H9 (cell line): ENCODE measurements at regions not wholly inside any gene's neighbourhood (a gene's known extent, or its start where the extent isn't known, plus 50 kb on each side); places are given as distances from the start of the nearest gene placed in this dataset.

ENCODE experiments used
- DNase-seq: peaks from one replicate; pipeline ENCODE4 v3.0.0-alpha.2; 2017
- H2AFZ ChIP-seq: one replicate; pipeline ENCODE4 v1.6.1; 2013; ENCODE audit warnings: mild to moderate bottlenecking, low read length, control low read depth, moderate library complexity
- H2AK5ac ChIP-seq: 2 replicates; pipeline ENCODE4 v1.6.1; 2013; ENCODE audit warnings: low read length, control low read depth, mixed read lengths; ENCODE audit not compliant: insufficient read length
- H2BK120ac ChIP-seq: one replicate; pipeline ENCODE4 v1.6.1; 2013; ENCODE audit warnings: low read depth, mild to moderate bottlenecking, low read length, control low read depth, inconsistent platforms; ENCODE audit not compliant: poor library complexity, severe bottlenecking
- H2BK12ac ChIP-seq: 2 replicates; pipeline ENCODE4 v1.6.1; 2013; ENCODE audit warnings: low read length, control low read depth, mixed read lengths, low read depth; ENCODE audit not compliant: insufficient read length
- H2BK15ac ChIP-seq: 2 replicates; pipeline ENCODE4 v1.6.1; 2013; ENCODE audit warnings: low read depth, low read length, control low read depth
- H2BK20ac ChIP-seq: one replicate; pipeline ENCODE4 v1.6.1; 2013; ENCODE audit warnings: low read depth, mild to moderate bottlenecking, low read length, control low read depth, inconsistent platforms; ENCODE audit not compliant: poor library complexity, severe bottlenecking
- H2BK5ac ChIP-seq: 2 replicates; pipeline ENCODE4 v1.6.1; 2013; ENCODE audit warnings: low read length, control low read depth, mixed read lengths; ENCODE audit not compliant: insufficient read length
- H3K14ac ChIP-seq: 2 replicates; pipeline ENCODE4 v1.6.1; 2013; ENCODE audit warnings: low read length, control low read depth; ENCODE audit not compliant: insufficient read depth
- H3K18ac ChIP-seq: 2 replicates; pipeline ENCODE4 v1.6.1; 2013; ENCODE audit warnings: low read depth, mild to moderate bottlenecking, mixed read lengths, low read length, control low read depth; ENCODE audit not compliant: insufficient read length
- H3K23ac ChIP-seq: 2 replicates; pipeline ENCODE4 v1.6.1; 2013; ENCODE audit warnings: low read length, control low read depth, mixed read lengths, low read depth; ENCODE audit not compliant: insufficient read length
- H3K23me2 ChIP-seq: 2 replicates; pipeline ENCODE4 v1.6.1; 2013; ENCODE audit warnings: low read depth, mild to moderate bottlenecking, mixed read lengths, low read length, control low read depth; ENCODE audit not compliant: insufficient read length, poor library complexity, severe bottlenecking
- H3K27ac ChIP-seq: 2 replicates; pipeline ENCODE4 v1.5.1; 2013; ENCODE audit warnings: low read length, control low read depth, mixed read lengths, low read depth; ENCODE audit not compliant: insufficient read length
- H3K27me3 ChIP-seq: 2 replicates; pipeline ENCODE4 v1.6.1; 2013; ENCODE audit warnings: low read length, control low read depth, inconsistent platforms; ENCODE audit not compliant: insufficient read depth
- H3K4ac ChIP-seq: 2 replicates; pipeline ENCODE4 v1.6.1; 2013; ENCODE audit warnings: low read depth, mild to moderate bottlenecking, control low read depth, inconsistent platforms, low read length, moderate library complexity
- H3K4me1 ChIP-seq: 2 replicates; pipeline ENCODE4 v1.6.1; 2013; ENCODE audit warnings: low read length, control low read depth, inconsistent platforms; ENCODE audit not compliant: insufficient read depth
- H3K4me2 ChIP-seq: 2 replicates; pipeline ENCODE4 v1.6.1; 2013; ENCODE audit warnings: low read length, control low read depth, mixed read lengths; ENCODE audit not compliant: insufficient read length, insufficient read depth
- H3K56ac ChIP-seq: 2 replicates; pipeline ENCODE4 v1.6.1; 2013; ENCODE audit warnings: low read depth, mild to moderate bottlenecking, mixed read lengths, low read length, control low read depth; ENCODE audit not compliant: insufficient read length
- H3K79me1 ChIP-seq: 2 replicates; pipeline ENCODE4 v1.6.1; 2013; ENCODE audit warnings: low read depth, mild to moderate bottlenecking, moderate library complexity, low read length, control low read depth, inconsistent platforms; ENCODE audit not compliant: insufficient read depth, poor library complexity, severe bottlenecking
- H3K79me2 ChIP-seq: 2 replicates; pipeline ENCODE4 v1.6.1; 2013; ENCODE audit warnings: low read length, control low read depth, inconsistent platforms; ENCODE audit not compliant: insufficient read depth
- H3K9ac ChIP-seq: 2 replicates; pipeline ENCODE4 v1.6.1; 2013; ENCODE audit warnings: low read length, control low read depth, mixed read lengths; ENCODE audit not compliant: insufficient read length; ENCODE audit errors: extremely low read depth
- H3K9me3 ChIP-seq: one replicate; pipeline ENCODE4 v1.6.1; 2013; ENCODE audit warnings: low read depth, low read length, inconsistent platforms; ENCODE audit not compliant: control insufficient read depth
- H3T11ph ChIP-seq: one replicate; pipeline ENCODE4 v1.6.1; 2013; ENCODE audit warnings: mild to moderate bottlenecking, low read length, control low read depth, inconsistent platforms
- H4K20me1 ChIP-seq: one replicate; pipeline ENCODE4 v1.6.1; 2013; ENCODE audit not compliant: control insufficient read depth, insufficient read length, insufficient read depth
- H4K5ac ChIP-seq: 2 replicates; pipeline ENCODE4 v1.6.1; 2013; ENCODE audit warnings: low read depth, mild to moderate bottlenecking, mixed read lengths, low read length, control low read depth; ENCODE audit not compliant: insufficient read length
- H4K8ac ChIP-seq: replicated peaks from 2 replicates; pipeline ENCODE4 v1.6.1; 2013; ENCODE audit warnings: low read length, control low read depth, mixed read lengths, low read depth; ENCODE audit not compliant: insufficient read length
- H4K91ac ChIP-seq: 2 replicates; pipeline ENCODE4 v1.6.1; 2013; ENCODE audit warnings: low read depth, mild to moderate bottlenecking, moderate library complexity, mixed read lengths, low read length, control low read depth; ENCODE audit not compliant: insufficient read length
- H3K27ac Mint-ChIP-seq, 3 experiments: 2 replicates in 2 of 3; 3 replicates in 1 of 3; pipeline ENCODE4 v1.8.0; 2020 to 2021; ENCODE audit warnings: mixed read lengths in 3 of 3, mild to moderate bottlenecking in 1 of 3, moderate library complexity in 1 of 3
- H3K27me3 Mint-ChIP-seq: 2 replicates; pipeline ENCODE4 v1.8.0; 2021; ENCODE audit warnings: low read depth, mild to moderate bottlenecking, moderate library complexity, mixed read lengths
- H3K36me3 Mint-ChIP-seq, 3 experiments: 2 replicates in 2 of 3; 3 replicates in 1 of 3; pipeline ENCODE4 v1.8.0; 2020 to 2021; ENCODE audit warnings: low read depth in 3 of 3, mixed read lengths in 3 of 3; ENCODE audit not compliant: insufficient read depth in 1 of 3
- H3K4me1 Mint-ChIP-seq, 2 experiments: 2 replicates each; pipeline ENCODE4 v1.8.0; 2020; ENCODE audit warnings: mixed read lengths in 2 of 2
- H3K4me3 Mint-ChIP-seq, 2 experiments: 2 replicates in 1 of 2; 3 replicates in 1 of 2; pipeline ENCODE4 v1.8.0; 2020 to 2021; ENCODE audit warnings: mild to moderate bottlenecking in 2 of 2, mixed read lengths in 2 of 2, moderate library complexity in 1 of 2
- H3K9me3 Mint-ChIP-seq, 2 experiments: 2 replicates in 1 of 2; 3 replicates in 1 of 2; pipeline ENCODE4 v1.8.0; 2020; ENCODE audit warnings: mild to moderate bottlenecking in 2 of 2, mixed read lengths in 2 of 2, moderate library complexity in 1 of 2
- WGBS: extraction: QIAGEN DNeasy Blood & Tissue Kit; methylation state at CpG from one replicate; pipeline ENCODE4 v1.1.7; 2013; ENCODE audit warnings: missing lambda C conversion rate, low lambda C conversion rate, mixed read lengths; ENCODE audit not compliant: insufficient read length; ENCODE audit errors: extremely low coverage; 5-methylcytosine and 5-hydroxymethylcytosine counted together
- TF ChIP-seq, protein P1 (sequence below): fragments of 200-600 bp; sonication (generic); conservative IDR thresholded peaks from 3 replicates; pipeline ENCODE4 v1.8.0; 2021; ENCODE audit warnings: antibody characterized with exemption, mild to moderate bottlenecking

DNA sequence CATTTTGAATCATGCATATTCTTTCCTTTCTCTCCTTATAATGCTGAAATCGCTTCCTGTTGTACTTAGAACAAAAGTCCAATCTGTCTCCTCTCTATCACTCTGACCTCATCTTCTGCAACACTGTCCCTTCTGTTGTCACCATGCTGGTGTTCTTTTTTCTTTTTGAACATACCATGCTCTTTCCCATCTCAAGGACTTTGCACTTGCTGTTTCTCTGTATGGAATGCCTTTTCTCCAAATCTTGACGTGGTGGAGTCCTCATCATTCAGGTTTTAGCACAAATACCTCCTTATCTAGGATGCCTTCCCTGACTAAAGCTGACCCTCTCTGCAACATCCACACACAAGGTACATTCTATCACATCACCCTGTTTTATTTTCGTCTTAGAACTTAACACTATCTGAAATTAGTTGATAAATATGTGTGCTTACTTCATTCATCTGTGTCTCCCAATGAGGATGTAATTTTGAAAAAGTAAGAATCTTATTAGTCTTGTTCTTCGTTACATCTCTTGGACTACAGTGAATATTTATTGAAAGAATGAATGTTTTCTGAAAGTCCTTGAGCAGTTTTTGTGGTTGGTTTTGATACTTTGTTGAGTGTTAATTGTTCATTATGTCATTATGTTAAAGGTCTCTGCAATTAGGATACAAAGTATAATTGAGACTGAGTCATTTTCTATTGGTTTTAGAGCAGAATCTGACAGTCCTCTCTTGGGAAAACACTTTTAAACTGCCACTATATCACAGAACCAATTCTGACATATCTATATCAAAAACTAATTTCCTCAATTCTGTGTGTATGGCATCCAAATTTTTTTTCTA lies 145.3 kb upstream of the RASA1 start:
- Histone ChIP-seq H3K18ac (no peak overlapping the region), H3K9ac (no peak overlapping the region), H2BK12ac (no peak overlapping the region), H2AFZ (peak overlapping the region; percentile 22), H3K23me2 (no peaks in the 10 kb centered on the region), H3K79me1 (no peaks in the 10 kb centered on the region), H2BK5ac (no peak overlapping the region), H2AK5ac (no peak overlapping the region), H4K5ac (no peak overlapping the region), H3K4me1 (no peaks in the 10 kb centered on the region; the same call in 1 of the 2 replicates), H3K23ac (no peak overlapping the region), H4K20me1 (no peaks in the 10 kb centered on the region), H3K27ac (no peak overlapping the region), H3K4me2 (no peak overlapping the region), H3K4ac (no peak overlapping the region), H3T11ph (no peak overlapping the region), H3K56ac (no peak overlapping the region), H3K79me2 (no peaks in the 10 kb centered on the region), H3K9me3 (no peaks in the 10 kb centered on the region), H3K27me3 (no peaks in the 10 kb centered on the region), H4K8ac (no peak overlapping the region), H2BK120ac (no peak overlapping the region), H4K91ac (no peak overlapping the region), H3K14ac (no peak overlapping the region), H2BK15ac (no peak overlapping the region), H2BK20ac (no peak overlapping the region)
- no peaks in the 10 kb centered on the region for H3K27me3 Mint-ChIP-seq
- no peaks in the 10 kb centered on the region for H3K36me3 Mint-ChIP-seq
- no peaks in the 10 kb centered on the region for H3K9me3 Mint-ChIP-seq
- H3K4me3 Mint-ChIP-seq, result no peak overlapping the region
- no peak overlapping the region for H3K27ac Mint-ChIP-seq
- TF ChIP-seq, protein P1, sequence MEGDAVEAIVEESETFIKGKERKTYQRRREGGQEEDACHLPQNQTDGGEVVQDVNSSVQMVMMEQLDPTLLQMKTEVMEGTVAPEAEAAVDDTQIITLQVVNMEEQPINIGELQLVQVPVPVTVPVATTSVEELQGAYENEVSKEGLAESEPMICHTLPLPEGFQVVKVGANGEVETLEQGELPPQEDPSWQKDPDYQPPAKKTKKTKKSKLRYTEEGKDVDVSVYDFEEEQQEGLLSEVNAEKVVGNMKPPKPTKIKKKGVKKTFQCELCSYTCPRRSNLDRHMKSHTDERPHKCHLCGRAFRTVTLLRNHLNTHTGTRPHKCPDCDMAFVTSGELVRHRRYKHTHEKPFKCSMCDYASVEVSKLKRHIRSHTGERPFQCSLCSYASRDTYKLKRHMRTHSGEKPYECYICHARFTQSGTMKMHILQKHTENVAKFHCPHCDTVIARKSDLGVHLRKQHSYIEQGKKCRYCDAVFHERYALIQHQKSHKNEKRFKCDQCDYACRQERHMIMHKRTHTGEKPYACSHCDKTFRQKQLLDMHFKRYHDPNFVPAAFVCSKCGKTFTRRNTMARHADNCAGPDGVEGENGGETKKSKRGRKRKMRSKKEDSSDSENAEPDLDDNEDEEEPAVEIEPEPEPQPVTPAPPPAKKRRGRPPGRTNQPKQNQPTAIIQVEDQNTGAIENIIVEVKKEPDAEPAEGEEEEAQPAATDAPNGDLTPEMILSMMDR, result no peak
- no peak for DNase-seq
- no peaks in the 10 kb centered on the region for H3K4me1 Mint-ChIP-seq
- WGBS, result no CpG with 5 or more reads among the region's 4 CpGs
